Nephron progenitor cell (in vitro differentiated cells): ENCODE measurements at regions not wholly inside any gene's neighbourhood (a gene's known extent, or its start where the extent isn't known, plus 50 kb on each side); places are given as distances from the start of the nearest gene placed in this dataset.

Experiments used
- DNase-seq: peaks from one replicate; pipeline ENCODE4 v3.0.0; 2021
- H3K27ac Mint-ChIP-seq: 2 replicates; pipeline ENCODE4 v1.8.0; 2021; ENCODE audit warnings: mild to moderate bottlenecking, moderate library complexity, mixed read lengths
- H3K27me3 Mint-ChIP-seq: 2 replicates; pipeline ENCODE4 v1.8.0; 2021; ENCODE audit warnings: mild to moderate bottlenecking, low read depth, mixed read lengths; ENCODE audit not compliant: poor library complexity
- H3K36me3 Mint-ChIP-seq: 2 replicates; pipeline ENCODE4 v1.8.0; 2021; ENCODE audit warnings: low read depth, mixed read lengths
- H3K4me1 Mint-ChIP-seq: 2 replicates; pipeline ENCODE4 v1.8.0; 2021; ENCODE audit warnings: mixed read lengths
- H3K4me3 Mint-ChIP-seq: 2 replicates; pipeline ENCODE4 v1.8.0; 2021; ENCODE audit warnings: mild to moderate bottlenecking, moderate library complexity, mixed read lengths
- H3K9me3 Mint-ChIP-seq: 2 replicates; pipeline ENCODE4 v1.8.0; 2021; ENCODE audit warnings: mild to moderate bottlenecking, moderate library complexity, mixed read lengths
- TF ChIP-seq, protein P1 (sequence below): fragments of 200-600 bp; sonication (generic); IDR thresholded peaks from 2 replicates; pipeline ENCODE4 v1.5.0; 2021; ENCODE audit warnings: antibody characterized with exemption

DNA sequence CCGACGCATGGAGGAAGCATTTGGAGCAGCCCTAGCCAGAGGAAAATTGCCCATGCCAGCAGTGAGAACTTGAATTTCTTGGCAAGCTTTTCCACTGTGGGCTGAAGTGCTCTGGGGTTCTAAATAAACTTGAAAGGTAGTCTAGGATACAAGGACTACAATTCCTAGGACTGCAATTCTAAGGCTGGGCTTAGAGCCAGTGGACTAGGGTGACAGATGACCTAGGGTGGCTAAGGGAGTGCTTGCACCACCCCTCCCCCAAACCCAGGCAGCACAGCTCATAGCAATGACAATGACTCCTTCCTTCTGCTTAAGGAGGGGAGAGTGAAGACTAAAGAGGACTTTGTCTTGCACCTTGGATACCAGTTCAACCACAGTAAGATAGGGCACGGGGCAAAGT, 122.3 kb downstream of the THBS2 start:
- Mint-ChIP-seq H3K36me3 (no peaks in the 10 kb centered on the region), H3K9me3 (peaks cover 36% of the 10 kb centered on the region), H3K27ac (no peak overlapping the region), H3K27me3 (peaks cover 6% of the 10 kb centered on the region), H3K4me3 (no peak overlapping the region), H3K4me1 (no peaks in the 10 kb centered on the region)
- no peak for DNase-seq
- TF ChIP-seq, protein P1, sequence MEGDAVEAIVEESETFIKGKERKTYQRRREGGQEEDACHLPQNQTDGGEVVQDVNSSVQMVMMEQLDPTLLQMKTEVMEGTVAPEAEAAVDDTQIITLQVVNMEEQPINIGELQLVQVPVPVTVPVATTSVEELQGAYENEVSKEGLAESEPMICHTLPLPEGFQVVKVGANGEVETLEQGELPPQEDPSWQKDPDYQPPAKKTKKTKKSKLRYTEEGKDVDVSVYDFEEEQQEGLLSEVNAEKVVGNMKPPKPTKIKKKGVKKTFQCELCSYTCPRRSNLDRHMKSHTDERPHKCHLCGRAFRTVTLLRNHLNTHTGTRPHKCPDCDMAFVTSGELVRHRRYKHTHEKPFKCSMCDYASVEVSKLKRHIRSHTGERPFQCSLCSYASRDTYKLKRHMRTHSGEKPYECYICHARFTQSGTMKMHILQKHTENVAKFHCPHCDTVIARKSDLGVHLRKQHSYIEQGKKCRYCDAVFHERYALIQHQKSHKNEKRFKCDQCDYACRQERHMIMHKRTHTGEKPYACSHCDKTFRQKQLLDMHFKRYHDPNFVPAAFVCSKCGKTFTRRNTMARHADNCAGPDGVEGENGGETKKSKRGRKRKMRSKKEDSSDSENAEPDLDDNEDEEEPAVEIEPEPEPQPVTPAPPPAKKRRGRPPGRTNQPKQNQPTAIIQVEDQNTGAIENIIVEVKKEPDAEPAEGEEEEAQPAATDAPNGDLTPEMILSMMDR: no peak

DNA sequence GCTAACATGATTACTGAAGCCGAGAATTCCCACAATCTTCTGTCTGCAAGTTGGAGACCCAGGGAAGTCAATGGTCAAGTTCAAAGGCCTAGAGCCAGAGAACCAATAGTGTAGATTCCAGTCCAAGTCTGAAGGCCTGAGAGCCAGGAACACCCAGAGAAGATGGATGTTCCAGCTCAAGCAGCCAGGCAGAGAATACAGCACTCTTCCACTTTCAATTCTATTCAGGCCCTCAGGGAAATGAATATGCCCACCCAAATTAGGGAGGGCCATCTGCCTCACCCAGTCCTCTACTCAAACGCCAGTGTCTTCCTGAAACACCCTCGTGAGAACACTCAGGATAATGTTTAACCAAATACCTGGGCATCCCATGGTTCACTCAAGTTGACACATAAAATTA, 123.5 kb downstream of the THBS2 start:
- TF ChIP-seq, protein P1: no peak
- H3K36me3 Mint-ChIP-seq: no peaks in the 10 kb centered on the region
- no peak for DNase-seq
- H3K4me3 Mint-ChIP-seq: no peak overlapping the region
- no peak overlapping the region for H3K27ac Mint-ChIP-seq
- no peaks in the 10 kb centered on the region for H3K27me3 Mint-ChIP-seq
- H3K4me1 Mint-ChIP-seq: no peaks in the 10 kb centered on the region
- H3K9me3 Mint-ChIP-seq: peaks cover 27% of the 10 kb centered on the region

DNA sequence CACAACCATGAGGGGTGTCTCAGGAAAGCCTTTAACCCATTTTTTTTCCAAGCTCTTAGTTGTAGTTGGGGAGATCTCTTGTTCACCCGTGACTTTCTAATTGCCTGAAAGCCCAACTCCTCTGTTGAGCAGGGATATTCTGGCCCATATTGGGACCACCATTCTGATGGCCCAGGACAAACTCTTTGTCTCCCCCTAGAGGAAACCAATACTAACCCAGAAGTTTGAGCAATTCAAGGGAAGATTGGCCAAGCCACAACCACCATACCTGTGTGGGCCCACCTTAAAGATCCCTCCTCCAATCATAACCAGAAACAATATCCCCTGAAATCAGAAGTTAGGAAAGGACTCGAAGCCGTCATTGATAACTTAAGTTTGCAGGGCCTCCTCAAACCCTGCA, 132.6 kb downstream of the THBS2 start:
- H3K27me3 Mint-ChIP-seq: peaks cover 4% of the 10 kb centered on the region
- no peak overlapping the region for H3K27ac Mint-ChIP-seq
- TF ChIP-seq, protein P1: no peak
- H3K36me3 Mint-ChIP-seq: no peaks in the 10 kb centered on the region
- H3K4me1 Mint-ChIP-seq: no peaks in the 10 kb centered on the region
- no peak for DNase-seq
- no peak overlapping the region for H3K4me3 Mint-ChIP-seq
- peaks cover 19% of the 10 kb centered on the region for H3K9me3 Mint-ChIP-seq

DNA sequence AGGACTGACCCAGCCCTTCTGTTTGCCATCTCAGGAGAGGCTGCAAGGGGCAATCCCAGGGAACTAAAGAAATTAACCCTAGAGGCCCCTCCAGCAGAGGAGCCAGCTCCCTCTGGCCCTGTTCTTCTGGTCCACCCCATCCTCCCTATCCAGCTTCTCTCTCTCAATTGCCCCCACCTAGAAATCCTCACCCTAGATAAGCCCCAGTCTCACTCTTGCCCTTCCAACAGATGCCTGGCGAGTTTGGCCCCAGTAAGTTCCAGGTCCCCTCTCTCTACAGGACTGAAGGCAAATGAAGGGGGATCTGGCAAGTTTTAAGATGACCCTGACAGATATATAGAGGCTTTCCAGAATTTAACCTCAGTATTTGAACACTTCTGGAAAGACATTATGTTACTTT, 134.0 kb downstream of the THBS2 start:
- DNase-seq: no peak
- no peaks in the 10 kb centered on the region for H3K36me3 Mint-ChIP-seq
- no peak overlapping the region for H3K4me3 Mint-ChIP-seq
- peaks cover 16% of the 10 kb centered on the region for H3K9me3 Mint-ChIP-seq
- peaks cover 4% of the 10 kb centered on the region for H3K27me3 Mint-ChIP-seq
- TF ChIP-seq, protein P1: no peak
- no peak overlapping the region for H3K27ac Mint-ChIP-seq
- H3K4me1 Mint-ChIP-seq: peaks cover 11% of the 10 kb centered on the region

DNA sequence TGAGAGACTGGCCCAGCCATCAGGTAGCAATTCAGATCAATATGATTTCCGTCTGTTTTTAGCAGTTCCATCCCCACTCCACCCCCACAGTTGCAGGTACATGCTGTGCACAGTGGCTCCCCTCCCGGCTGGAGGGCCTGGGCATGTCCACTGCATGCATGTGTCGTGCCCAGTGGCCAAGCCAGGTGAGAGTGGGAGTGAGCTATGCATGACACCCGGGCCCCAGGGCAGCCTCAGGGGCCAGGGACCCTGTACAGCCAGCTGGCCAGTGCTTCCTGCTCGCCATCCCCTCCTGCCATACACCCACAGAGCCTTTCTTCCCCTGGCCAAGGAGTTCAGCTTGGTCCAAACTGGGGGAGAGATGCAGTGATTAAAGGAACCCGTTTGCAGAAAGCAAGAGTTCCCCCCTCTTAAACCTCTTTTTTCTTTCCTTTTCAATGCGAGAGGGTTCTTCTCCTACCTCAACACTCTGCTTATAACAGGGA, 135.3 kb downstream of the THBS2 start:
- DNase-seq: no peak
- Mint-ChIP-seq H3K9me3 (peaks cover 16% of the 10 kb centered on the region), H3K27ac (no peak overlapping the region), H3K4me1 (peaks cover 11% of the 10 kb centered on the region), H3K27me3 (peaks cover 4% of the 10 kb centered on the region), H3K36me3 (no peaks in the 10 kb centered on the region), H3K4me3 (no peak overlapping the region)
- TF ChIP-seq, protein P1: no peak

DNA sequence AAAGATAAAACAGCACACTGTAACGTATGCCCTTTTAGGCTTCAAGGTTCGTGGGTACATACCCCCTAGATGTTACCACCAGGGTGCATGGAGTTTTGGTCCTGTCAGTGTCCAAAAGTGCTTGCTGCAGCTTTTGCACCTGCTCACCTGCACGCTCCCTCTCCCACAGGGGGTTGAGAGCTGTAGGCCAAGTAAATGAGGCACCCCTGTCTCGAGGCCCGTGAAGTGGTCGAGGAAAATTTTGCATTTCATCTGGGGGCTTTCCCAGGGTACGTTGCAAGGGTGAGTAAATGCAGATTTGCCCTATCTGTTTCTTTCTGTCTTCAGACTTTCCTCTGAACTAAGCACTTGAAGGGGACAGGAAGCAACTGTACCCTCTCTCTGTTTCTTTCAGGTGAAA, 136.0 kb downstream of the THBS2 start:
- Mint-ChIP-seq H3K4me1 (peaks cover 18% of the 10 kb centered on the region), H3K4me3 (no peak overlapping the region), H3K27me3 (peaks cover 4% of the 10 kb centered on the region), H3K27ac (no peak overlapping the region), H3K36me3 (no peaks in the 10 kb centered on the region), H3K9me3 (peaks cover 16% of the 10 kb centered on the region)
- TF ChIP-seq, protein P1: no peak
- DNase-seq: no peak
